Sigmoid colon (tissue), 4 donors: ENCODE measurements at regions not wholly inside any gene's neighbourhood (a gene's known extent, or its start where the extent isn't known, plus 50 kb on each side); places are given as distances from the start of the nearest gene placed in this dataset.

Experiments used
- CTCF ChIP-seq, 4 experiments: fragments of 450-650 bp in 3 of 4; fragments of 200-600 bp in 1 of 4; IDR thresholded peaks; one replicate each; pipeline ENCODE4 v1.5.1; 2016 to 2019; ENCODE audit warnings: antibody characterized with exemption in 4 of 4, mild to moderate bottlenecking in 3 of 4, moderate library complexity in 2 of 4
- EP300 ChIP-seq, 4 donors: sonication (generic); formaldehyde crosslinking; IDR thresholded peaks; one replicate each; pipeline ENCODE4 v1.6.1; 2017; ENCODE audit warnings: antibody characterized with exemption in 4 of 4
- POLR2A ChIP-seq, 2 donors: fragments of 450-650 bp; IDR thresholded peaks; one replicate each; pipeline ENCODE4 v1.6.1; 2016; ENCODE audit warnings: antibody characterized with exemption in 2 of 2, mild to moderate bottlenecking in 2 of 2, moderate library complexity in 2 of 2
- POLR2AphosphoS5 ChIP-seq, 4 donors: sonication (generic); formaldehyde crosslinking; IDR thresholded peaks; one replicate each; pipeline ENCODE4 v1.6.1; 2017; ENCODE audit warnings: antibody characterized with exemption in 4 of 4

- TF ChIP-seq CTCF (IDR thresholded peaks at IDR 0.05) (no peak), POLR2AphosphoS5 (IDR thresholded peaks at IDR 0.05) (no peak), POLR2A (IDR thresholded peaks at IDR 0.05) (no peak), EP300 (IDR thresholded peaks at IDR 0.05) (no peak)
Measured at GRCh38 chr10:52500476-52500875, 186.4 kb downstream of the DKK1 start.
